ENCODE measurements at regions not wholly inside any gene's neighbourhood (a gene's known extent, or its start where the extent isn't known, plus 50 kb on each side); places are given as distances from the start of the nearest gene placed in this dataset.
"Not testable (repeated sequence)": the region's sequence is repeated elsewhere in the genome, so short reads cannot be mapped to it uniquely, and the experiment has no call there.

DNA sequence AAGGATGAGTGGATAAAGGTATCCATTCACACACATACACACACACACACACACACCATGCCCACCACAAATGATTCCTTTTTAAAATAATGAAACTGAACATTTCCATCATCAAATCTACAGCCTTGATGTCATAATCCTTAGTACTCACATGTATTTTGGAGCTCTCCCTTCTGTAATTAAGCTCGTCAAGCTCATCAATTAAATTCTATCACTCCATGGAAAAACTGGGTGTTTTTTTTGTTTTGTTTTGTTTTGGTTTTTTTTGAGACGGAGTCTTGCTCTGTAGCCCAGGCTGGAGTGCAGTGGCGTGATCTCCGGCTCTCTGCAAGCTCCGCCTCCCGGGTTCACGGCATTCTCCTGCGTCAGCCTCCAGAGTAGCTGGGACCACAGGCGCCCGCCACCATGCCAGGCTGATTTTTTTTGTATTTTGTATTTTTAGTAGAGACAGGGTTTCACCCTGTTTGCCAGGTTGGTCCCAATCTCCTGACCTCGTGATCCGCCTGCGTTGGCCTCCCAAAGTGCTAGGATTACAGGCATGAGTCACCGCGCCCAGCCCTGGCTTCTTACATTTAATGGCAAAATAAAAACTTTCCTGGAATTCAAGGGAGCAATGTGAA lies 78.6 kb upstream of the RGPD4 start:
- DNase-seq (ENCODE audit: low spot score): no peak

DNA sequence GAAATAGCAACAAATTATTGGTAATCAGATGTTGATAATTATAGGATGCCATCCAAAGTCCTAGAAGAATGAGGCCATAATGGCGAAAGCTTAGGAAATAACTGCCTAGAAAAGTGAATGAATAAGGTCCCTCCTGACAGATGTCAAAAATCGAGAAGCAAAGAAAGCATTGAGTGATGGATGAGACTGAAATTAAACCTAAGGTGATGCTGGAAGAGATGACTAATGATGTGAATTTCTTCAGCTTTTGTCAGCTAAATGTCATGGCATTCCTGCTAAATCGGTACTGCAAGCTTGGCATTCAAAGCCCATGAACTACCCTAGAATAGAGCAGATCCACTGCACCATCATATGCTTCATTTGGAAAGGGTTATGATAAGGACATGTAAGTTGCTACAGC lies 74.8 kb upstream of the RGPD4 start:
- no peak for DNase-seq (ENCODE audit: low spot score)

DNA sequence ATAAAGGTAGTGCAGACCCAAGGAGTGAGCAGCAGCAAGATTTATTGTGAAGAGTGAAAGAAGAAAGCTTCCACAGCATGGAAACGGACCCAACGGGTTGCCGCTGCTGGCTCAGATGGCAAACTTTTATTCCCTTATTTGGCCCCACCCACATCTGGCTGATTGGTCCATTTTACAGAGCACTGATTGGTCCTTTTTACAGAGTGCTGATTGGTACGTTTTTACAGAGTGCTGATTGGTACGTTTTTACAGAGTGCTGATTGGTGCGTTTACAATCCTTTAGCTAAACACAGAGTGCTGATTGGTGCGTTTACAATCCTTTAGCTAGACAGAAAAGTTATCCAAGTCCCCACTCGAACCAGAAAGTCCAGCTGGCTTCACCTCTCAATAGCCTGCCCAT lies 72.9 kb upstream of the RGPD4 start:
- not testable (repeated sequence) for DNase-seq (ENCODE audit: low spot score)

DNA sequence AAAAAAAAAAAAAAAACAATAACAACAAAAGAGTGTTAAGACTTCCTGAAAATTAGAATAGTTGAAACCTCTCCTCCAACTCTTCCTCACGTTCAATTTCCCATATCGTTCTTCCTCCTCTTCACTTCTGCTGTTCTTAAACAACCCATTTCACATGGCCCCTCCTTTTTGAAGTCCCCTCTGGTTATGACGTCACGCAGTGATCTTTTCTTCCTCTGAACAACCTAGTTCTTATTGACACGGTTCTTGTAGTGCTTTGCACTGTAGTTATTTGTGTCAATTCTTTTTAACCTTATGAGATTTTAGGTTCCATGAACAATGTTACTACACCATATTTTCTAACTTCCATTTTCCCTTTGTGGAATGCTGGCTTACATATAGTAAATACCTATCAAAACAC lies 69.5 kb upstream of the RGPD4 start:
- no peak for DNase-seq (ENCODE audit: low spot score)

DNA sequence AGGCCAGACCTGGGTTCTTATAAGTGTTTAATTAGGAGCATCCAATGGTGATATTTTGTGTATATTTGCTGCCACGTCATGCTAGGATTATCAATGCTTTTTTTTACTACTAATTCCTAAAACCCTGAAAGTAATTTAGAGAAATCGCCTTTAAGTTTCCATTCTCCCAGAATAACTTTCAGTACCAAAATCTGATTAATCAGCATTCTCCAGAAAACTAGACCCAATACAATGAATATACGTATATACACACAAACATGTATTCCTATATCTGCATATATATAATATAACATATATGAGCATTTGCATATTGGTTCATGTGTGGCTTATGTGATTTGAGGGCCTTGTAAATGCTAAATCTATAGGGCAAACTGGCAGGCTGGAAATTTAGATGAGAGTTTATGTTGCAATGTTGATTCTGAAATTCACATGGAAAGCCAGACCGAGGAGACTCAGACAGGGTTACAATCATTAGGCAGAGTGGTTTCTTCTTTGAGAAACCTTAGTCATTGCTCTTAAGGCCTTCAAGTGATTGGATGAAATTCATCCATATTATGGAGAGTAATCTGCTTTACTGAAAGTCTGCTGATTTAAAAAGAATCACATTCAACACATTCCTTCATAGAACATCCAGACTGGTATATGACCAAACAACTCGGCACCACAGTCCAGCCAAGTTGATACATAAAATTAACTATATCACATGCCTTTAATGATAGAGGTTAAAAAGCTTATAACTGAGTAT lies 65.9 kb upstream of the RGPD4 start:
- DNase-seq (ENCODE audit: low spot score): no peak

DNA sequence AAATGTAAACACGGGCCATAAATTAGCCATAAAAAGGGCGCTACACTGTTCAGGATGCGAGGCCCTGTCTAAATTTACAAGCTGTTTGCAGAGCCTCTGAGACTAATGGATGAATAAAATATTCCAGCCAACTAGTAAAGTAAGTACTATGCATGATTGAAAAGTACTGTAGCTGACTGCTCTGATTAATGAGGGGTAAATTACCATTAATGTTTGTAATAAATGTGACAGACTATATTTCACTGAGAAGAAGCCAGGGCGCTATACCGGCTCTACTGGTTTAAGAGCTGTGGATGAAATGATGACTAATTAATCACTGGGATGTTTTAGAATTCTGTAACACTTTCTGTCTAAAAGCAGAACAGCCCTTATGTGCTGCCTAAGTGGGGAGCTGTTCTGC lies 54.3 kb upstream of the RGPD4 start:
- DNase-seq (ENCODE audit: low spot score): no peak

DNA sequence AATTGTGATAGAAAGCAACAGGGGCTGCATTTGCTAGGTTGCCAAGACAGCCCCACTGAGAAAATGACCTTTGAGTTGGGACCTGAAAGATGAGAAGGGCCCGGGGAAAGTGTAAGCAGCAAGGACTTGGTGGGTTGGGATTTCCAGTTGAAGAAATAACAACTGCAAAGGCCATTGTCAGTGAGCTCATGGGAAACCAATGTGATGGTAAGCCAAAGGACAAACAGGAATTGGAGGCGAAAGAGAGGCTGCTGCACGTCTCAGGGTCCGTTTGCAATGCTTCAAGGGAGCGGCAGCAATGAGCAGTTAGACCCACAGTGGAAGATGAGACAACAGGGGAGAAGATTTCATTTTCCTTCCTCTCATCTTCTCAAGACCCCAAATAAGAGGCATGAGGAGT lies 51.5 kb upstream of the RGPD4 start:
- no peak for DNase-seq (ENCODE audit: low spot score)

DNA sequence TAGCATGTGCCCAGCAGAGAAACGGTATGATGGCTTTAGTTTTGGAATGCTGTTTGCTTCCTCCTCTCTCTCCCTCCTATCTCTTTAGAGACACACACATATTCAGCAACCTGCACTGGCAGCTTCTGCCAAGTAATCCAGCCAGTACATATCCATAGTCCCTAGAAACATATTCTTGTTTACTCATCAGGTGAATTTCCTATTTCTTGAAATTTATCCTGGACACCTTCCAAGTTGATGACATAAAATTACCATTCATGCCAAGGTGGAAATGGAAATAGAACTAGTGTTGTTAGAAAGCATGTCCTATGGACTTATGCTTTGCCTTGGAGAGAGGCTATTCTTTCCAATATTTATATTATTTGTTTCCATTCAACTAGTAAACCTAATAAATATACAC lies 50.9 kb upstream of the RGPD4 start:
- DNase-seq (ENCODE audit: low spot score): no peak

DNA sequence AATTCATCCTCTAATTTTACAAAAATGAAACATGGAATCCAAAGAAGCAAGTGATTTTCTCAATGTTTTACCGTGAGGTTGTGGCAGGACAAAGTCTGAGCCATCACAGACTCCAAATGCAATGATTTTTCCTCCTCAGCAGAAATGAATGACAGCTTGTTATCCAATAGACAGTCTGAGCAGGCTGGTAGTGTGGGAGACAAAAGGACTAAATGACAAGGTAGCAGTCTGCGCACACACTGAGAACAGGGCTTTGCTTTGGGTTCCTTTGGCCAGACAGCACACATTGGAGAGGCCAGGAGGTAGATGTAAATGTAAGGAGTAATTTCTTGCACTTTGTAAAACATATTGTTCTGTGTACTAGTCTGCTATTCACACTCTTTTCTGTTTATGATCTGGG lies 50.3 kb upstream of the RGPD4 start:
- DNase-seq (ENCODE audit: low spot score): no peak

All from SK-N-DZ (cell line).